ENCODE measurements at regions not wholly inside any gene's neighbourhood (a gene's known extent, or its start where the extent isn't known, plus 50 kb on each side); places are given as distances from the start of the nearest gene placed in this dataset.

GRCh38 chr5:175603987-175604739 lies 53.7 kb upstream of the HRH2 start:
- CTCF ChIA-PET, result interaction anchor here in 1 of 2 donors (0.5 kb wide), 1 partner anchor 1499 kb away, joined by 4 read pairs; no protein-coding TSS in a partner anchor
- Mint-ChIP-seq H3K27me3 (peaks cover 0 to 9% of the 10 kb centered on the region in 2 donors), H3K4me1 (peaks cover 10 to 15% (median 13%) of the 10 kb centered on the region in 3 donors), H3K36me3 (no peaks in the 10 kb centered on the region), H3K27ac (no peak overlapping the region), H3K4me3 (no peak overlapping the region), H3K9me3 (no peaks in the 10 kb centered on the region)
- WGBS (ENCODE audit: insufficient coverage), result 50% methylated on average over 1 of the region's 4 CpGs
- Histone ChIP-seq H3K27me3 (replicated peaks in 1 of 2; ENCODE audit: control insufficient read depth in 2 of 2, extremely low read depth in 1 of 2, insufficient read depth in 2 of 2, low read length in 1 of 2) (peaks cover 0 to 10% of the 10 kb centered on the region in 2 experiments), H3K9me3 (no peaks in the 10 kb centered on the region), H3K36me3 (ENCODE audit: control insufficient read depth in 2 of 2, extremely low read depth in 1 of 2, insufficient read depth in 1 of 2, low read length in 1 of 2) (no peaks in the 10 kb centered on the region), H3K4me1 (ENCODE audit: control insufficient read depth in 1 of 2, extremely low read depth in 1 of 2, insufficient read depth in 2 of 2, low read length in 2 of 2) (peaks cover 0 to 5% of the 10 kb centered on the region in 2 experiments), H3K4me3 (ENCODE audit: control insufficient read depth in 1 of 2, extremely low read depth in 1 of 2, low read length in 1 of 2) (no peak overlapping the region), H3K27ac (ENCODE audit: low read length) (no peak overlapping the region)
- ATAC-seq (replicated peaks in 1 of 4) (no peak), DNase-seq (no peak)
- POLR2A ChIA-PET, result no interaction called here

GRCh38 chr5:175606409-175606808 lies 51.5 kb upstream of the HRH2 start:
- Mint-ChIP-seq H3K4me1 (peaks cover 19 to 31% (median 20%) of the 10 kb centered on the region in 3 donors), H3K4me3 (no peak overlapping the region), H3K27me3 (peaks cover 7 to 9% of the 10 kb centered on the region in 2 donors), H3K9me3 (no peaks in the 10 kb centered on the region), H3K36me3 (no peaks in the 10 kb centered on the region), H3K27ac (no peak overlapping the region)
- no peak for ATAC-seq (replicated peaks in 1 of 4)
- H3K4me3 ChIP-seq (ENCODE audit: control insufficient read depth in 1 of 2, extremely low read depth in 1 of 2, low read length in 1 of 2), result no peak overlapping the region
- peaks cover 0 to 25% of the 10 kb centered on the region in 2 experiments for H3K27me3 ChIP-seq (replicated peaks in 1 of 2; ENCODE audit: control insufficient read depth in 2 of 2, extremely low read depth in 1 of 2, insufficient read depth in 2 of 2, low read length in 1 of 2)
- H3K27ac ChIP-seq (ENCODE audit: low read length), result no peak overlapping the region
- WGBS (ENCODE audit: insufficient coverage), result no CpG with 5 or more reads among the region's 3 CpGs
- ChIA-PET POLR2A (no interaction called here), CTCF (no interaction called here)
- DNase-seq, result no peak
- peaks cover 4 to 15% of the 10 kb centered on the region in 2 experiments for H3K4me1 ChIP-seq (ENCODE audit: control insufficient read depth in 1 of 2, extremely low read depth in 1 of 2, insufficient read depth in 2 of 2, low read length in 2 of 2)
- H3K36me3 ChIP-seq (ENCODE audit: control insufficient read depth in 2 of 2, extremely low read depth in 1 of 2, insufficient read depth in 1 of 2, low read length in 1 of 2), result no peaks in the 10 kb centered on the region
- H3K9me3 ChIP-seq, result no peaks in the 10 kb centered on the region

Data from T-cell (primary cell).